ENCODE measurements at regions not wholly inside any gene's neighbourhood (a gene's known extent, or its start where the extent isn't known, plus 50 kb on each side); places are given as distances from the start of the nearest gene placed in this dataset.

DNA sequence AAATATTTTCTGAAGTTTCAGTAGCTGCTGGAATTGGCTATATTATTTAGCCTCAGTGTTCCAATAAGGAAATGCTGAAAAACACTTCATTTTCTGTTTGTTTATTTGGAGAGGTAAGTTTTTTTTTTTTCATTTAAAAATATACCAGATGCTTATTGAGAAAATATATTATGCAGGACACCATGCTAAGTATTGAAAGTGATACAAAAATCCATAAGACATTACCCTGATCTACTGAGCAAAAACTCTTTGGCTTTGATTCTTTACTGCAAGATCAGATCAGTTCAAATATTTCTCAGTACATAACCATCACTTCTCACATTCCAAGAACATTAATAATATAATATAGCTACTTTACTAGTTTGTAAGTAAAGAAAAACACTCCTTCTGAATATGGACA, 123.4 kb upstream of the PACRGL start:
- TF ChIP-seq, protein P1, sequence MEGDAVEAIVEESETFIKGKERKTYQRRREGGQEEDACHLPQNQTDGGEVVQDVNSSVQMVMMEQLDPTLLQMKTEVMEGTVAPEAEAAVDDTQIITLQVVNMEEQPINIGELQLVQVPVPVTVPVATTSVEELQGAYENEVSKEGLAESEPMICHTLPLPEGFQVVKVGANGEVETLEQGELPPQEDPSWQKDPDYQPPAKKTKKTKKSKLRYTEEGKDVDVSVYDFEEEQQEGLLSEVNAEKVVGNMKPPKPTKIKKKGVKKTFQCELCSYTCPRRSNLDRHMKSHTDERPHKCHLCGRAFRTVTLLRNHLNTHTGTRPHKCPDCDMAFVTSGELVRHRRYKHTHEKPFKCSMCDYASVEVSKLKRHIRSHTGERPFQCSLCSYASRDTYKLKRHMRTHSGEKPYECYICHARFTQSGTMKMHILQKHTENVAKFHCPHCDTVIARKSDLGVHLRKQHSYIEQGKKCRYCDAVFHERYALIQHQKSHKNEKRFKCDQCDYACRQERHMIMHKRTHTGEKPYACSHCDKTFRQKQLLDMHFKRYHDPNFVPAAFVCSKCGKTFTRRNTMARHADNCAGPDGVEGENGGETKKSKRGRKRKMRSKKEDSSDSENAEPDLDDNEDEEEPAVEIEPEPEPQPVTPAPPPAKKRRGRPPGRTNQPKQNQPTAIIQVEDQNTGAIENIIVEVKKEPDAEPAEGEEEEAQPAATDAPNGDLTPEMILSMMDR (IDR thresholded peaks at IDR 0.05; ENCODE audit: borderline replicate concordance, extremely low read depth, low read length, poor library complexity, severe bottlenecking) = no peak
- TF ChIP-seq EZH2 (IDR thresholded peaks at IDR 0.05; ENCODE audit: borderline replicate concordance, low read depth, low read length, severe bottlenecking) = no peak

All from DND-41 (cell line).